Body of pancreas (tissue), 4 donors: ENCODE measurements at regions not wholly inside any gene's neighbourhood (a gene's known extent, or its start where the extent isn't known, plus 50 kb on each side); places are given as distances from the start of the nearest gene placed in this dataset.

Experiments
- ATAC-seq: fragments of 150-250 bp; one replicate; pipeline ENCODE4 v1.9.1; 2016
- DNase-seq, 4 donors: peaks; one replicate each; pipeline ENCODE4 v3.0.0-alpha.2; 2019
- H3K27ac ChIP-seq, 4 donors: fragments of 200-600 bp; sonication (generic); 1 replicate in 3 of 4; 2 replicates in 1 of 4; pipeline versions ENCODE4 v1.5.1 to v1.6.1; 2016 to 2019; ENCODE audit warnings: mild to moderate bottlenecking in 1 of 4, mixed read lengths in 1 of 4, moderate library complexity in 1 of 4
- H3K27me3 ChIP-seq, 2 donors: fragments of 200-600 bp; sonication (generic); one replicate each; pipeline ENCODE4 v1.6.0; 2016; ENCODE audit warnings: mild to moderate bottlenecking in 1 of 2
- H3K36me3 ChIP-seq, 2 donors: fragments of 200-600 bp; sonication (generic); replicated peaks in 1 of 2; 2 replicates each; pipeline ENCODE4 v1.5.1; 2016; ENCODE audit warnings: low read depth in 2 of 2; ENCODE audit not compliant: insufficient read depth in 1 of 2
- H3K4me1 ChIP-seq: fragments of 200-600 bp; sonication (generic); one replicate; pipeline ENCODE4 v1.6.0; 2016
- H3K4me3 ChIP-seq, 2 donors: fragments of 200-600 bp; sonication (generic); 1 replicate in 1 of 2; 2 replicates in 1 of 2; pipeline ENCODE4 v1.5.1; 2016 to 2019
- H3K9me3 ChIP-seq, 3 donors: fragments of 200-600 bp; sonication (generic); 1 replicate in 2 of 3; 2 replicates in 1 of 3; pipeline ENCODE4 v1.5.1; 2016
- CTCF ChIP-seq, 7 experiments: fragments of 450-650 bp in 4 of 7; fragments of 200-600 bp in 3 of 7; sonication (generic) in 3 of 7; IDR thresholded peaks; one replicate each; pipeline ENCODE4 v1.5.1; 2016 to 2019; ENCODE audit warnings: antibody characterized with exemption in 7 of 7
- POLR2A ChIP-seq, 3 donors: fragments of 450-650 bp; IDR thresholded peaks; one replicate each; pipeline ENCODE4 v1.6.1; 2016; ENCODE audit warnings: antibody characterized with exemption in 3 of 3, mild to moderate bottlenecking in 2 of 3
- WGBS, 2 donors: methylation state at CpG; one replicate each; pipeline ENCODE4 v1.1.5; 2017; 5-methylcytosine and 5-hydroxymethylcytosine counted together
- intact Hi-C: fragments of 100-400 bp; cut with DNase I; formaldehyde crosslinking; loops from one replicate; pipeline ENCODE4 v1.15.1; 2023

DNA sequence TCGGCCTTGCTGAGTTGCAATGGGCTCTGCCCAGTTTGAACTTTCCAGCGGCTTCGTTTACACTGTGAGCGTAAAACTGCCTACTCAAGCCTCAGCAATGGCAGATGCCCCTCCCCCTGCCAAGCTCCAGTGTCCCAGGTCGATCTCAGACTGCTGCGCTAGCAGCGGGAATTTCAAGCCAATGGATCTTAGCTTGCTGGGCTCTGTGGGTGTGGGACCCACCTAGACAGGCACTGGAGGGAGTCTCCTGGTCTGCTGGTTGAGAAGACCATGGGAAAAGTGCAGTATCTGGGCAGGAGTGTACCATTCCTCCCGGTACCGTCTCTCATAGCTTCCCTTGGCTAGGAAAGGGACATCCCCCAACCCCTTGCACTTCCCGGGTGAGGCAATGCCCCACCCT lies 88.2 kb downstream of the KLHL28 start:
- Histone ChIP-seq H3K36me3 (no peaks in the 10 kb centered on the region), H3K9me3 (no peaks in the 10 kb centered on the region), H3K27ac (no peak overlapping the region), H3K27me3 (no peaks in the 10 kb centered on the region), H3K4me1 (no peaks in the 10 kb centered on the region), H3K4me3 (no peak overlapping the region)
- no peak for ATAC-seq
- DNase-seq, result peak in 1 of 4 donors; percentile 10
- intact Hi-C loops, result no loop called here
- 56 to 70% methylated on average over 3 to 10 of the region's 10 CpGs for WGBS, 2 donors
- TF ChIP-seq POLR2A (IDR thresholded peaks at IDR 0.05), result no peak
- TF ChIP-seq CTCF (IDR thresholded peaks at IDR 0.05), result no peak

GRCh38 chr14:44866770-44867169 lies 95.0 kb downstream of the KLHL28 start:
- WGBS, 2 donors, result 56 to 80% methylated on average over 1 of the region's 1 CpG
- no peak for DNase-seq
- no peak for TF ChIP-seq CTCF (IDR thresholded peaks at IDR 0.05)
- no peak for TF ChIP-seq POLR2A (IDR thresholded peaks at IDR 0.05)
- ATAC-seq, result no peak
- Histone ChIP-seq H3K27ac (no peak overlapping the region), H3K9me3 (no peaks in the 10 kb centered on the region), H3K27me3 (no peaks in the 10 kb centered on the region), H3K4me3 (no peak overlapping the region), H3K4me1 (no peaks in the 10 kb centered on the region), H3K36me3 (no peaks in the 10 kb centered on the region)
- intact Hi-C loops, result no loop called here

GRCh38 chr14:44866322-44866721 lies 95.4 kb downstream of the KLHL28 start:
- H3K4me1 ChIP-seq, result no peaks in the 10 kb centered on the region
- intact Hi-C loops, result no loop called here
- no peak overlapping the region for H3K4me3 ChIP-seq
- H3K9me3 ChIP-seq, result no peaks in the 10 kb centered on the region
- TF ChIP-seq POLR2A (IDR thresholded peaks at IDR 0.05), result no peak
- TF ChIP-seq CTCF (IDR thresholded peaks at IDR 0.05), result no peak
- DNase-seq (no peak), ATAC-seq (no peak)
- WGBS, 2 donors, result 60 to 90% methylated on average over 1 to 2 of the region's 2 CpGs
- H3K27ac ChIP-seq, result no peak overlapping the region
- H3K36me3 ChIP-seq, result no peaks in the 10 kb centered on the region
- no peaks in the 10 kb centered on the region for H3K27me3 ChIP-seq

DNA sequence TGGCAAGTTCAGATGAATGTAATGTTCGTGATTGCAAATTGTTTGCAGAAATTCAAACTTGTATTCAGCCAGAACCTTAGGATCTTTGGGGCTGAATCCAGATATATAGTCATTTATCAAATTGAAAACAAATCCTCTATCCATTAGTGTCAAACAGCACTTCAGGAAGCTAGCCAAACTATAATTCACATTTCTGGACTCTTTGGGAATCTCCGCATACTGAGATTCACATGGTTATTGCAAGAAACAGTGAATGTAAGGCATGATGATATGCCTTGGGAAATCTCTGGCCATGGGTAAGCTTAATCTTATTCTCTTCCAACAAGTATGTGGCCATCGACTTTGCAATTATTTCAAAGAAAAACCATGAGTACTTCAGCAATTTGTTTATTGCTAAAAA lies 98.5 kb downstream of the KLHL28 start:
- intact Hi-C loops, result no loop called here

More for the DNA sequence above, 98.5 kb downstream of the KLHL28 start:
- Histone ChIP-seq H3K27me3 (no peaks in the 10 kb centered on the region), H3K4me1 (no peaks in the 10 kb centered on the region), H3K36me3 (no peaks in the 10 kb centered on the region), H3K4me3 (no peak overlapping the region), H3K27ac (no peak overlapping the region), H3K9me3 (no peaks in the 10 kb centered on the region)
- DNase-seq (no peak), ATAC-seq (no peak)
- TF ChIP-seq CTCF (IDR thresholded peaks at IDR 0.05) (no peak), POLR2A (IDR thresholded peaks at IDR 0.05) (no peak)
- WGBS, 2 donors, result 52 to 59% methylated on average over 3 of the region's 3 CpGs
